Neural cell (in vitro differentiated cells): ENCODE measurements at regions not wholly inside any gene's neighbourhood (a gene's known extent, or its start where the extent isn't known, plus 50 kb on each side); places are given as distances from the start of the nearest gene placed in this dataset.

Experiments used
- H2AFZ ChIP-seq: fragments of 200-600, 300-800 bp; sonication (generic), shearing (Covaris generic); 2 replicates; pipeline ENCODE4 v1.6.0; 2014; ENCODE audit warnings: low read depth, mild to moderate bottlenecking, antibody characterized with exemption, low read length, moderate library complexity
- H3F3A ChIP-seq: fragments of 200-600 bp; shearing (Covaris generic); 2 replicates; pipeline ENCODE4 v1.6.1; 2016; ENCODE audit warnings: mild to moderate bottlenecking, moderate library complexity, mixed read lengths, antibody characterized with exemption, low read length; ENCODE audit not compliant: insufficient read depth, poor library complexity, severe bottlenecking
- H3K27ac ChIP-seq: fragments of 200-600, 300-800 bp; sonication (generic), shearing (Covaris generic); 2 replicates; pipeline ENCODE4 v1.5.1; 2014; ENCODE audit warnings: mild to moderate bottlenecking, low read length, moderate library complexity
- H3K27me3 ChIP-seq: fragments of 300-800, 200-600 bp; sonication (generic), shearing (Covaris generic); 2 replicates; pipeline ENCODE4 v1.6.0; 2014; ENCODE audit warnings: mild to moderate bottlenecking, low read depth, low read length, moderate library complexity; ENCODE audit not compliant: insufficient read depth
- H3K36me3 ChIP-seq: fragments of 300-800, 200-600 bp; sonication (generic), shearing (Covaris generic); 2 replicates; pipeline ENCODE4 v1.5.1; 2014; ENCODE audit warnings: mild to moderate bottlenecking, antibody characterized with exemption, low read length, moderate library complexity; ENCODE audit not compliant: insufficient read depth
- H3K4me2 ChIP-seq: fragments of 300-800, 200-600 bp; sonication (generic), shearing (Covaris generic); 2 replicates; pipeline ENCODE4 v1.6.0; 2014; ENCODE audit warnings: mild to moderate bottlenecking, low read length
- H3K4me3 ChIP-seq: fragments of 300-800, 200-600 bp; sonication (generic), shearing (Covaris generic); 2 replicates; pipeline ENCODE4 v1.5.1; 2014; ENCODE audit warnings: mild to moderate bottlenecking, low read length, moderate library complexity
- H3K79me2 ChIP-seq: fragments of 200-600 bp; shearing (Covaris generic); replicated peaks from 2 replicates; pipeline ENCODE4 v1.6.0; 2014; ENCODE audit warnings: mild to moderate bottlenecking, low read length, moderate library complexity; ENCODE audit not compliant: insufficient read depth
- H3K9ac ChIP-seq: fragments of 300-800, 200-600 bp; sonication (generic), shearing (Covaris generic); 2 replicates; pipeline ENCODE4 v1.6.1; 2016; ENCODE audit warnings: mild to moderate bottlenecking, low read length, mixed read lengths
- H3K9me2 ChIP-seq: fragments of 200-600 bp; shearing (Covaris generic); 2 replicates; pipeline ENCODE4 v1.6.1; 2016; ENCODE audit warnings: mild to moderate bottlenecking, low read length, mixed read lengths; ENCODE audit not compliant: insufficient read depth
- H3K9me3 ChIP-seq: fragments of 200-600, 300-800 bp; sonication (generic), shearing (Covaris generic); 2 replicates; pipeline ENCODE4 v1.6.1; 2016; ENCODE audit warnings: mild to moderate bottlenecking, mixed run types, low read length, moderate library complexity, mixed read lengths
- H4K20me1 ChIP-seq: fragments of 200-600 bp; shearing (Covaris generic); 2 replicates; pipeline ENCODE4 v1.6.1; 2016; ENCODE audit warnings: mild to moderate bottlenecking, mixed run types; ENCODE audit not compliant: insufficient read depth
- EP300 ChIP-seq: fragments of 450-650 bp; conservative IDR thresholded peaks from 2 replicates; pipeline ENCODE4 v1.6.1; 2014; ENCODE audit warnings: antibody characterized with exemption, mild to moderate bottlenecking, moderate library complexity; ENCODE audit not compliant: poor library complexity, severe bottlenecking
- EZH2 ChIP-seq: fragments of 200-600, 300-800 bp; shearing (Covaris generic), sonication (generic); IDR thresholded peaks from 2 replicates; pipeline ENCODE4 v1.6.1; 2014; ENCODE audit warnings: antibody characterized with exemption, low read length, borderline replicate concordance, mild to moderate bottlenecking; ENCODE audit not compliant: insufficient read depth, poor library complexity, severe bottlenecking
- MXI1 ChIP-seq: fragments of 450-650 bp; conservative IDR thresholded peaks from 2 replicates; pipeline ENCODE4 v1.6.1; 2014; ENCODE audit warnings: antibody characterized with exemption, mild to moderate bottlenecking; ENCODE audit not compliant: poor library complexity, severe bottlenecking
- POLR2AphosphoS5 ChIP-seq: IDR thresholded peaks from 2 replicates; pipeline ENCODE4 v1.6.1; 2012
- RAD21 ChIP-seq: fragments of 450-650 bp; conservative IDR thresholded peaks from 2 replicates; pipeline ENCODE4 v1.6.1; 2014; ENCODE audit warnings: antibody characterized with exemption, mild to moderate bottlenecking, moderate library complexity
- REST ChIP-seq: IDR thresholded peaks from 2 replicates; pipeline ENCODE4 v1.6.1; 2012; ENCODE audit warnings: borderline replicate concordance
- SMC3 ChIP-seq: fragments of 450-650 bp; conservative IDR thresholded peaks from 2 replicates; pipeline ENCODE4 v1.6.1; 2014; ENCODE audit warnings: antibody characterized with exemption, mild to moderate bottlenecking, moderate library complexity; ENCODE audit not compliant: poor library complexity
- TAF1 ChIP-seq: IDR thresholded peaks from 2 replicates; pipeline ENCODE4 v1.6.1; 2012; ENCODE audit warnings: low read depth
- TF ChIP-seq, protein P1 (sequence below): fragments of 450-650 bp; IDR thresholded peaks from 2 replicates; pipeline ENCODE4 v1.5.1; 2014; ENCODE audit warnings: antibody characterized with exemption, mild to moderate bottlenecking, moderate library complexity; ENCODE audit not compliant: poor library complexity, severe bottlenecking

- TF ChIP-seq MXI1 (no peak), TAF1 (no peak), POLR2AphosphoS5 (no peak), EZH2 (no peak), SMC3 (no peak)
- H3K36me3 ChIP-seq: no peaks in the 10 kb centered on the region
- no peaks in the 10 kb centered on the region for H3K79me2 ChIP-seq
- H3F3A ChIP-seq: no peaks in the 10 kb centered on the region
- no peaks in the 10 kb centered on the region for H3K27me3 ChIP-seq
- H4K20me1 ChIP-seq: no peaks in the 10 kb centered on the region
- H2AFZ ChIP-seq: no peak overlapping the region
- H3K9ac ChIP-seq: no peak overlapping the region
- no peaks in the 10 kb centered on the region for H3K9me2 ChIP-seq
- H3K4me2 ChIP-seq: no peak overlapping the region
- no peak overlapping the region for H3K4me3 ChIP-seq
- no peaks in the 10 kb centered on the region for H3K9me3 ChIP-seq
- H3K27ac ChIP-seq: no peak overlapping the region
These were observed 93.2 kb upstream of the ZNF438 start for GRCh38 chr10:31124852-31125251.

- TF ChIP-seq RAD21 (no peak), EP300 (no peak), MXI1 (no peak), REST (no peak), SMC3 (no peak), EZH2 (no peak), POLR2AphosphoS5 (no peak), TAF1 (no peak)
- TF ChIP-seq, protein P1, sequence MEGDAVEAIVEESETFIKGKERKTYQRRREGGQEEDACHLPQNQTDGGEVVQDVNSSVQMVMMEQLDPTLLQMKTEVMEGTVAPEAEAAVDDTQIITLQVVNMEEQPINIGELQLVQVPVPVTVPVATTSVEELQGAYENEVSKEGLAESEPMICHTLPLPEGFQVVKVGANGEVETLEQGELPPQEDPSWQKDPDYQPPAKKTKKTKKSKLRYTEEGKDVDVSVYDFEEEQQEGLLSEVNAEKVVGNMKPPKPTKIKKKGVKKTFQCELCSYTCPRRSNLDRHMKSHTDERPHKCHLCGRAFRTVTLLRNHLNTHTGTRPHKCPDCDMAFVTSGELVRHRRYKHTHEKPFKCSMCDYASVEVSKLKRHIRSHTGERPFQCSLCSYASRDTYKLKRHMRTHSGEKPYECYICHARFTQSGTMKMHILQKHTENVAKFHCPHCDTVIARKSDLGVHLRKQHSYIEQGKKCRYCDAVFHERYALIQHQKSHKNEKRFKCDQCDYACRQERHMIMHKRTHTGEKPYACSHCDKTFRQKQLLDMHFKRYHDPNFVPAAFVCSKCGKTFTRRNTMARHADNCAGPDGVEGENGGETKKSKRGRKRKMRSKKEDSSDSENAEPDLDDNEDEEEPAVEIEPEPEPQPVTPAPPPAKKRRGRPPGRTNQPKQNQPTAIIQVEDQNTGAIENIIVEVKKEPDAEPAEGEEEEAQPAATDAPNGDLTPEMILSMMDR: no peak
These were observed 94.1 kb upstream of the ZNF438 start for GRCh38 chr10:31125789-31126188.

GRCh38 chr10:31126593-31126992 lies 94.9 kb upstream of the ZNF438 start:
- Histone ChIP-seq H3K9me3 (no peaks in the 10 kb centered on the region), H3K36me3 (no peaks in the 10 kb centered on the region), H3K27me3 (no peaks in the 10 kb centered on the region), H3K4me2 (no peak overlapping the region), H3K9ac (no peak overlapping the region), H2AFZ (no peak overlapping the region), H3K9me2 (no peaks in the 10 kb centered on the region), H3K4me3 (no peak overlapping the region), H3K27ac (no peak overlapping the region), H3K79me2 (no peaks in the 10 kb centered on the region), H3F3A (no peaks in the 10 kb centered on the region), H4K20me1 (no peaks in the 10 kb centered on the region)
- TF ChIP-seq EP300: no peak
- TF ChIP-seq, protein P1: no peak
- no peak for TF ChIP-seq POLR2AphosphoS5
- TF ChIP-seq TAF1: no peak
- TF ChIP-seq EZH2: no peak
- TF ChIP-seq REST: no peak
- TF ChIP-seq RAD21: no peak
- TF ChIP-seq SMC3: no peak
- TF ChIP-seq MXI1: no peak

More at GRCh38 chr10:31125789-31126188, 94.1 kb upstream of the ZNF438 start:
- Histone ChIP-seq H3F3A (no peaks in the 10 kb centered on the region), H3K4me3 (no peak overlapping the region), H3K79me2 (no peaks in the 10 kb centered on the region), H3K27me3 (no peaks in the 10 kb centered on the region), H4K20me1 (no peaks in the 10 kb centered on the region), H2AFZ (no peak overlapping the region), H3K4me2 (no peak overlapping the region), H3K36me3 (no peaks in the 10 kb centered on the region), H3K9me3 (no peaks in the 10 kb centered on the region), H3K27ac (no peak overlapping the region), H3K9me2 (no peaks in the 10 kb centered on the region), H3K9ac (no peak overlapping the region)
